ENCODE measurements at regions not wholly inside any gene's neighbourhood (a gene's known extent, or its start where the extent isn't known, plus 50 kb on each side); places are given as distances from the start of the nearest gene placed in this dataset.

DNA sequence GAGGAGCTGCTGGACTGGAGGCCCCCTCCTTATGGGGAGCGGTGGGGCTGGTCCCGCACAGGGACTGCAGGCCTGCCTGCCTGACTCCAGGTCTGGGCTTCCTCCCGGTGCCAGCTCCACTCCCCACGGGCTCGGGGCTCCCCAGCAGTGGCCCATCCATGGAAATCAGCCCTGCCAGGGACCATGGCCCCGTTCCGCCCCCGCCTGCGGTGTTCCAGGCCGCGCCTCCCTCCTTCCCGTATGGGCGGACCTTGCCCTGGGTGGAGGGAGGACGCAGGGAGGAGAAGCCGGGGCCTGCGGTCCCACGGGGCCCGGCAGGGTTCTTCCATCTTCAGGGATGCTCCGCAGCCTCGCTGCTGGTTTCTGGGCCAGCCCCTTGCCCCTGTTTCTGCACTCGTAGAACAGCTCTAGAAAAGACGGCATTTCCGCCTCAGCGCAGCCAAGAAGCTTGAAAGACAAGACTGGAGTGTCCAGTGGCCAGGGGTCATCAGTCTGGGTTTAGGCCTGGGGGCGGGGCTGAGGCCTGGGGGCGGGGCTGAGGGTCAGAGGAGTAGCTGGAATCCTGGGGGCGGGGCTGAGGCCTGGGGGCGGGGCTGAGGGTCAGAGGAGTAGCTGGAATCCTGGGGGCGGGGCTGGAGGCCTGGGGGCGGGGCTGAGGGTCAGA, 1330.6 kb downstream of the BRD1 start:
- in situ Hi-C loops (cut with HindIII; ENCODE audit: low pct_unique_long_range_greater_than_20kb, low sequenced_read_pairs), result no loop called here
- no peak for DNase-seq (ENCODE audit: low read depth in 1 of 2, low spot score in 1 of 2)
- TF ChIP-seq JUND (IDR thresholded peaks at IDR 0.05; ENCODE audit: low read depth), result no peak

DNA sequence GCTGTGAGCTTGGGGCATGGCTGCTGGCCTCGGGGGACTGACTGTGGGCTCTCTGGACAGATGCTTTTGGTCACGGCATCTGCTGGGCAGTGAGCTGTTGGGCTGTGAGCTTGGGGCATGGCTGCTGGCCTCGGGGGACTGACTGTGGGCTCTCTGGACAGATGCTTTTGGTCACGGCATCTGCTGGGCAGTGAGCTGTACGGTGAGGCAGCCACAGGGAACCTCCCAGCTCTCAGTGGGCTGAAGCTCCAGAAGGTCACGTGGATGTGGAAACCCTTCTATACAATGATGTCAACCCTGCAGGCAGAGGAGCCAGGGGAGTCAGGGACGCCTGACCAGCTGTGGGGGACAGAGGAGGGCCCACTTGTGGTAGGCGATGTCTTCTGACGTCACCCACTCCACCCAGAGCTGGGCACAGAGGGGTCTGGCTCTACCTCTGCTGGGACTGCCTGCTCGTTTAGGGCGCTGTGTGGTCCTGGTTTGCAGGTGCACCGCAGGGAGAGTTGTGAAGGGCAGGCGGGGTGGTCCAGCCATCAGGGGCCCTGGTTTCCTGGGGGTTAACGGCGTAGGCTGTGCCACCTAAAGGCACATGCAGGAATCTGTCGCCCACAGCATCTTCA, 1331.3 kb downstream of the BRD1 start:
- no peak for DNase-seq (ENCODE audit: low read depth in 1 of 2, low spot score in 1 of 2)
- TF ChIP-seq JUND (IDR thresholded peaks at IDR 0.05; ENCODE audit: low read depth), result no peak
- in situ Hi-C loops (cut with HindIII; ENCODE audit: low pct_unique_long_range_greater_than_20kb, low sequenced_read_pairs), result no loop called here

DNA sequence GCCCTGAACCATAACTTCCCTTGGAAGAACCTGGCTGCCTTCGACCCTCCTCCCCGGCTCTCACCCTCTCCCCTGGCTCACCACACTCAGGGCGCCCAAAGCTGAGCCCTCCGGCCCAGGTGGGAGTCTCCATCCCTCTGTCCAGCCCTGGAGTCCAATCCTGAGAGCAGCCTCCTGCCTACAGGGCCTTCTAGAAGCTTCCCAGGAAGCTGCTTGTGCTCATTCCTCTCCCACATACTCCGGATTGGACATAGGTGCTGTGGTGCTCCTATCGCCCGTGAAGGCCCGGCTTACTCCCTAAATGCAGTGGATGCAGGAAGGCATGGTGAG, 1332.0 kb downstream of the BRD1 start:
- no peak for DNase-seq (ENCODE audit: low read depth in 1 of 2, low spot score in 1 of 2)
- TF ChIP-seq JUND (IDR thresholded peaks at IDR 0.05; ENCODE audit: low read depth), result no peak
- in situ Hi-C loops (cut with HindIII; ENCODE audit: low pct_unique_long_range_greater_than_20kb, low sequenced_read_pairs), result no loop called here

DNA sequence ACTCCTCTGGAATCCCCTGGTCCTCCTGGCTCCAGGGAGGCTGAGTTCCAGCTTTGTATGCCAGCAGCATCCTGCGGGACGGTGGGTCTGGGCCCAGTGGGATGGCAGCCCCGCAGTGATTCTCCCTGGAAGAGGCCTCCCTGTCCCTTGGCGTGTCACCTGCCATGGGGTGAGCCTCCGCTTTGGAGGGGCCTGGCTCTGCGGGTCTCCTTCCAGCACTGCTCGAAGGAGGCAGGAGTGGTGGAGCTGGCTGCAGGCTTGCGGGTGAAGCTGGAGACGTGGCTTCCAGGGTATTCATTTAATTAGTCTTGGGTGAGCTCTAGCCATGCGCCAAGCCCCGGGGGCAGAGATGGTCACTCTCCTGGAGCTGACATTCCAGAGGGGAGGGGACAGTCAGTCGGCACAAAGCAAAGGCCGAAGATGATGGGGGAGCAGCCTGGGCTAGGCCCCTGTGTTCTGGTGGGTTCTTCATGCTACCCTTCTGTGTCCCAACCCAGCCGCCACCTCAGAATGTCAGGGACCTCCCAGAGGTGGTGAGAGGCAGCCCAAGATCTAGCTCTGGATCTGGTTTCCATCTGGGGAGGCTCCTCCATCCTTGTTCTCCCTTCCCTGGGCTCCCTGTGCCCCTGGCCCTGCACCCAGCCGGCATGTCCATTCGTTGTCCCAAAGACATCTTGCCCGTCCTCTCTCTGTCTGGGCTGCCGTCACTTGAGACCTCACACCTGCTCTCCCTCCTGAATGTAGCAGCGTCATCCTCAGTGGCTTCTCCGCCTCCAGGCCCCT, 1332.5 kb downstream of the BRD1 start:
- no peak for TF ChIP-seq JUND (IDR thresholded peaks at IDR 0.05; ENCODE audit: low read depth)
- in situ Hi-C loops (cut with HindIII; ENCODE audit: low pct_unique_long_range_greater_than_20kb, low sequenced_read_pairs), result no loop called here
- DNase-seq (ENCODE audit: low read depth in 1 of 2, low spot score in 1 of 2), result no peak

DNA sequence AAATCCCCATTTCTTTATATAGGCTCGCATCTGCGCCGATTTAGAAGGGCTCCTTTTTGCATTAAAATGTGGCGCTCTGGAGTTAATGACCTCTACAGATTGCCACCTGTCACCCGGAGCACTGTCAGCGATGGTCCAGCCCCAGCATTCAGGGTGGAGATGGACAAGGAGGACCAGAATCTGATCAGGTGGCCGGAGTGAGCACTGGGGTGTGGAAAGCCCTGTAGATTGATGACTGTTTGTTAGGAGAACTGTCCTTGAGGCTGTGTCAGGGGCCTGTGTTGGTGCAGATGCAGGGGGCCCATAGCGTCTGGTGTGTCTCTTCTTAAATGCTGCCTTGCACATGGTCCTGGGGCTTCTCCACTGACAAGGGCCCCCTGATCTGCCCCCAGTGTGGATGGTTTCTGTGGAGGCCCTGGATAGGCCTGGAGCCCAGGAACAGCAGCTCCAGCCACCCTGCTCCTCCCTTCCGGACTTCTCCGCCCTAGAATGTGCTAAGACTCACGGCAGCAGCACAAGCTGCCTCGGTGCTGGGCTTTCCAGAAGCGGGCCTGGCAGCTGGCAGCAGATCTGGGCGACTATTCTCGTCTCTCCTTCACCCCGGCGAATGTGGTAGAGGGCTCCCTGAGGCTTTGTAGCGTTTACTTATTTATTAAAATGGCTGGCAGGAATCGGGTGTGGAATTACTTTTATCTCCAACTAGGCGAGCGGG, 1333.3 kb downstream of the BRD1 start:
- TF ChIP-seq JUND (IDR thresholded peaks at IDR 0.05; ENCODE audit: low read depth), result no peak
- in situ Hi-C loops (cut with HindIII; ENCODE audit: low pct_unique_long_range_greater_than_20kb, low sequenced_read_pairs), result no loop called here
- DNase-seq (ENCODE audit: low read depth in 1 of 2, low spot score in 1 of 2), result no peak

DNA sequence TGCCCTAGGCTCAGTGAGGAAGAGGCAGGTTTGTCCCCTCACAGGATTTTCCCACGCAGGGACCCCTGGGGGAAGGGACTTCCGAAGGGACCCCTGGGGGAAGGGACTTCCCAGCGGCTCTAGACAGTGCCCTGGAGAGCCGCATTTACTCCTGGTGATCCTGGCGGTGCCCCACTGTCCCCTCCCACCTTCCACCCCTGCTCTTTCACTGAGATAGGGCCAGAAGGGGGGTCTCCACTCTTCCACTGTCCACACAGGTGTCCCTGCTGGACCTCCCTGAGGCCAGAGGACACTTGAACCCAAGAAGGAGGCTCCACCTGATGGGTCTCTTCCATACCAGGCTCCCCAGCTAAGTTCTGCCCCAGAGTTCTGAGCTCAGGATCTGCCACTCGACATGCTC, 1333.9 kb downstream of the BRD1 start:
- in situ Hi-C loops (cut with HindIII; ENCODE audit: low pct_unique_long_range_greater_than_20kb, low sequenced_read_pairs), result no loop called here
- DNase-seq (ENCODE audit: low read depth in 1 of 2, low spot score in 1 of 2), result no peak
- no peak for TF ChIP-seq JUND (IDR thresholded peaks at IDR 0.05; ENCODE audit: low read depth)

DNA sequence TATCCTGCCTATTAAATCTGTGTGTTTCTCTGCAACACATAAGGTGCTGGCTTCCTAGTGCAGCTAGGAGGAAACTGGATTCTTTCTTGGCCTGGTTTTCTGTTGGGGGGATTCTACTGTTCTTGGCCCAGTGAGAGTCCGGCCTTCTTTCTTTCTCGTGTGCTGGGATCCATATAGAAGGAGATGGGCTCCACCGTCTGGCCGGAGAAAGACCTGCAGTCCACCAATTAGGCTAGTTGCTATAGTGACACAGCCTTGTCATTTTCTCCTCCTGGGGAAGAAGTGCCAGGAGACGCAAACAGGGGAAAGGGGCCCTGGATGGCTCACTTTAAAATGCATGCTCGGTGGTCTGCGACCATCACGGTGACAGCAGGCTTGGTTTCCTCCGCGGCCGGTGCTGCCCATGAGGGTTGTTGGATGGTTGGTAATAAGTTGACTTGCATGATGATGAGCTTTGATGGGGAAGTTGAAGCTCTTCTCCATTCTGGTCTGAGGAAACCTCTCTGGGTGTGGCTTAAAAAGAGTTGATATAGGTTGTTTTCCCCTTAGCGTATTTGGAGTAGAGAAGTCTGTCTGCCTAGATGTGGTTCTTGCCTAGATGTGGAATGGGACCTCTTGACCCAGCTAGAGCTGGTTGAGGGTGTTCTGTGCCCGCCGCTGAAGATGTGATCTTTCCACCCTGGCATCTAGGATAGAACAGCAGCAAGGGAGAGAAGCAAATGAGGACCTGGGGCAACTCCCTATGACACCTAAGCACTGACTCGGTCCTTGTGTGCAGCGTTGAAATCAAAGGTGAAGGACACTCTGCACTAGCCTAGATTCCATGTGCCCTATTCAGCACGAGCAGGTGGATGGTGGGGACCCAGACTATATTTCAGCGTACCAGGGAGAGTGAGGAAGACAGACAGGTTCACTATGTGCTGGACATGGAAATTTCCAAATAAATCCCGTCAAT, 1335.0 kb downstream of the BRD1 start:
- TF ChIP-seq JUND (IDR thresholded peaks at IDR 0.05; ENCODE audit: low read depth), result no peak
- in situ Hi-C loops (cut with HindIII; ENCODE audit: low pct_unique_long_range_greater_than_20kb, low sequenced_read_pairs), result no loop called here
- peak; percentile 62 to 92 for DNase-seq (ENCODE audit: low read depth in 1 of 2, low spot score in 1 of 2)

DNA sequence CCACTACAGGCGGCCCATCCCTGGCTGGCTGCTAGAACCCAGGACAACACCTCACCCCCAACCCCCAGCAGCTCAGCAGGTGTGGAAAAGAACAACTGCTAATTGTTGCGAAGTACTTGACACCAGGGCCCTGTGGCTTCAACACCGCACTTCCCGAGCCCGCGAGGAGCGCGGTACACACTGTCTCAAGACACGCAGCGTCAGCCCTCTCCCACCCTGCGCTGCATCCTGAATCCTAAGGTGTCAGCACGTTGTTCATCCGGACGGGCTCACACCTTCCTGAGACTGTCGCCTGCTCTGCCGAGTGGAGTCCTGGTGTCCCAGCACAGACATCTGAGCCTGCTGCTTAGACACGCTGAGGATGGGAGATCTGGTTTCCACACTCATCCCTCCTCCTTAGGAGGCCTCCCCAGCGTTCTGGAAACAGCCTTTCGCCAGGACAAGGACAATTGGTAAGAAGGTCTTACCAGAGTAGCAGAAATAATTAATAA, 1336.2 kb downstream of the BRD1 start:
- in situ Hi-C loops (cut with HindIII; ENCODE audit: low pct_unique_long_range_greater_than_20kb, low sequenced_read_pairs), result no loop called here
- peak in 1 of 2 experiments; percentile 45 for DNase-seq (ENCODE audit: low read depth in 1 of 2, low spot score in 1 of 2)
- TF ChIP-seq JUND (IDR thresholded peaks at IDR 0.05; ENCODE audit: low read depth), result no peak

DNA sequence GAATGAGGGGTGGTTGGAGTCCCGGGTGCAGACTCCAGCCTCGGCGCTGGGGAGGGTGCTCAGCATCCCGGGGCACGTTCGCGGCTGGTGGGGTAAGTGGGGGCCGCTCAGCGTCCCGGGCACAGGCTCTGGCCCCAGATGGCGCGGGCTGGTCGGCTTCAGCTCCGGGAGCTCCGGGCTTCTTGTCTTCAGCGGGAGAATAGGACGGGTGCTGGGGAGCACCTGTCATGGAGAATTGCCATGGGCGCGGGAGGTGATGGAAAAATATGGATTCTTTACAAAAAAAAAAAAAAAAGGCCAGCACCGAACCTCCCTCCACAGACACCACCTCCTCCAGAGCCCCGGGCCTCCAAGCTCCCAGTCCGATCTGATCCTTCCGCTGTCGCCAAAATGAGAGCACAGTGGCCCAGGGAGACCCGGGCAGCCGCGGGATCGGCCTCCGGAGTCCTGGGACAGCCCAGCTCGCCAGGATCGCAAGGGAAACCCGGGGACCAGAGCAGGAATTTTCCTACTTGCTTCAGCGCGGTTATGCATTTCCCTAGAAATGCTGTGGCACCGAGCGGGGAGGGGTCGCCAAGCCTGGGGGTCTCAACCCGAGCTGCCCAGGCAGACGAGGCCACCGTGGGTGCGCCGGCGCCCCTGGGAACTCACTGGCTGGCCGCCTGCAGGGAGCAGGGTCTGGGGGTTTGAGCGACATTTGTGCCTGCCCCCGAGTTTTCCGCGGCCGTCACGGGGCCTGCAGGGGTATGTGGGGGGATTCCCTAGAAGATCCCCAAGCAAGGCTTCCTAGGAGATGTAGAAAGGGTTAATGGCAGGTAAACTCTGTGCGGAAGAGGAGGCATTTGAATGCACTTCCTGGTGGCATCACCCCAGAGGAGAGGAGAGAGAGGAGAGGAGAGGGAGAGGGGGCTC, 1336.9 kb downstream of the BRD1 start:
- no peak for DNase-seq (ENCODE audit: low read depth in 1 of 2, low spot score in 1 of 2)
- in situ Hi-C loops (cut with HindIII; ENCODE audit: low pct_unique_long_range_greater_than_20kb, low sequenced_read_pairs), result no loop called here
- TF ChIP-seq JUND (IDR thresholded peaks at IDR 0.05; ENCODE audit: low read depth), result no peak

DNA sequence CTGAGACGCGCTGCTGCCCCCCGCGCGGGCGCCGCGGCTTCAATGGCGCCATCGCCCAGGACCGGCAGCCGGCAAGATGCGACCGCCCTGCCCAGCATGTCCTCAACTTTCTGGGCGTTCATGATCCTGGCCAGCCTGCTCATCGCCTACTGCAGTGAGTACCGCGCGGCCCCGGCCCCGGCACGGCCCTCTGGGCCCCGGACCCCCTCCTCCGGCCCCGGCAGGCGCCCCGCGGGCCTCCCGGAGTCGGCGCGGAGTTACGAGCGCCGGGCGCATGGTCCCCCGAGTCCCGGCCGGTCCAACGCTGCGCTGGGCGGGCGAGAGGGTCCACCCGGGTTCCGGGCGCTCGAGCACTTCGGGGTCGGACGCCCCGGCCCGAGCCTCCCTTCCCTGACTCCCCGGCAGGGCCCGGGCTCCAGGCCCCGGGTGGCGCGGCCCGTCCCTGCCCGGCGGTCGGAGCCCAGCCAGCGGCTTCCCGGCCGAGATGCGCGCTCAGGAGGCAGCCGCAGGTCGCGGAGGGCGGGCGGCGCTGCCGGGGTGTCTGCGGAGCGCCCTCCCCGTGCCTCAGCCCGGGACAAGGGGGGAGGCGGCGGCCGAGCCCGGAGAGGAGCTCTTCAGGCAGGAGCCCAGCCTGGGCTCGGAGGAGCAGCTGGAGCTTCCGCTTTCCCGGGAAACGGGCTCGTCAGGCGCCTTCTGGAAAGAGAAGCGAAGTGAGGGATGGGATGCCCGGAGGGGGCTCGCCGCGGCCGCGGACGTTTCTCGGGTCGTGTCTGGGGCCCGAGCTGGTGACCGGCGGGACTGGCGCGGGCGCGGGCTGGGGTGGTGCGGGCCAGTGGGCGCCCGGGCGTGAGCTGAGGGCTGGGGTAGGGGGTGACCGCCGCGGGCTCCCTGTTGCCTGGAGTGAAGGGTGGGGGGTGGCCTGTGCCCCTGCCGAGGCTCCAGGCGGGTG, 1337.8 kb downstream of the BRD1 start:
- in situ Hi-C loops (cut with HindIII; ENCODE audit: low pct_unique_long_range_greater_than_20kb, low sequenced_read_pairs), result no loop called here
- TF ChIP-seq JUND (IDR thresholded peaks at IDR 0.05; ENCODE audit: low read depth), result no peak
- DNase-seq (ENCODE audit: low read depth in 1 of 2, low spot score in 1 of 2), result peak in 1 of 2 experiments; percentile 51
